Heart right ventricle (tissue), 16 donors: ENCODE measurements at regions not wholly inside any gene's neighbourhood (a gene's known extent, or its start where the extent isn't known, plus 50 kb on each side); places are given as distances from the start of the nearest gene placed in this dataset.
A peak's percentile ranks its signal among the peaks of the same experiment; 100 is the strongest.

ENCODE experiments used
- ATAC-seq, 8 donors: fragments of 200-7000 bp; cut with Tn5 transposase; one replicate each; pipeline ENCODE4 v1.9.1; 2020; ENCODE audit warnings: mild to moderate bottlenecking in 8 of 8, moderate library complexity in 8 of 8, moderate number of reproducible peaks in 1 of 8
- DNase-seq, 2 donors: peaks; one replicate each; pipeline ENCODE4 v3.0.0-alpha.2; 2020
- H3K27ac ChIP-seq, 10 donors: fragments of 200-600 bp; sonication (generic) in 2 of 10; one replicate each; pipeline versions ENCODE4 v1.5.0 to v1.8.0; 2020 to 2022; ENCODE audit warnings: mild to moderate bottlenecking in 3 of 10
- H3K27me3 ChIP-seq, 7 donors: fragments of 200-600 bp; one replicate each; pipeline ENCODE4 v1.8.0; 2021 to 2022; ENCODE audit warnings: mild to moderate bottlenecking in 2 of 7
- H3K36me3 ChIP-seq, 9 donors: fragments of 200-600 bp; sonication (generic) in 1 of 9; one replicate each; pipeline versions ENCODE4 v1.5.0 to v1.8.0; 2020 to 2022; ENCODE audit warnings: mild to moderate bottlenecking in 2 of 9
- H3K4me1 ChIP-seq, 9 donors: fragments of 200-600 bp; sonication (generic) in 1 of 9; one replicate each; pipeline versions ENCODE4 v1.5.0 to v1.8.0; 2020 to 2022; ENCODE audit warnings: mild to moderate bottlenecking in 4 of 9
- H3K4me3 ChIP-seq, 10 donors: fragments of 200-600 bp; sonication (generic) in 2 of 10; one replicate each; pipeline versions ENCODE4 v1.5.0 to v1.8.0; 2020 to 2022; ENCODE audit warnings: mild to moderate bottlenecking in 7 of 10, moderate library complexity in 2 of 10
- H3K9me3 ChIP-seq, 11 donors: fragments of 200-600 bp in 10 of 11; sonication (generic) in 2 of 11; one replicate each; pipeline versions ENCODE4 v1.5.0 to v1.8.0; 2013 to 2022; ENCODE audit warnings: mild to moderate bottlenecking in 2 of 11, control low read depth in 1 of 11, moderate library complexity in 1 of 11
- CTCF ChIP-seq, 9 donors: fragments of 200-600 bp; sonication (generic) in 2 of 9; IDR thresholded peaks; one replicate each; pipeline versions ENCODE4 v1.5.0 to v1.8.0; 2021 to 2022; ENCODE audit warnings: antibody characterized with exemption in 9 of 9, mild to moderate bottlenecking in 5 of 9, moderate library complexity in 1 of 9
- WGBS, 2 donors: extraction: QIAGEN DNeasy Blood & Tissue Kit; methylation state at CpG; one replicate each; pipeline ENCODE4 v1.1.7; 2013; ENCODE audit warnings: inconsistent platforms in 1 of 2; 5-methylcytosine and 5-hydroxymethylcytosine counted together
- intact Hi-C, 10 donors: fragments of 100-400 bp; cut with DNase I; formaldehyde crosslinking; loops; one replicate each; pipeline versions ENCODE4 v1.11.1 to v1.14.2; 2022
- donor health status: Arrhythmogenic right ventricular cardiomyopathy.
- donor health status: ischemic (EF 13 %, LVEDD 7.1; RV severe dilation, severe dysfunction).
- donor health status: healthy with polysubstance abuse.
- donor health status: DM: no; HTN: yes; CAD: no.
- donor health status: DM: no; HTN: no; CAD: no.
- donor health status: ischemic (EF 25% LVEDD 6.9; RV normal size, moderate dysfunction).
- donor health status: ischemic (EF 25% LVEDD 5.7; RV mildly dilated, moderate dysfunction).
- donor health status: healthy.
- donor health status: DM: yes; HTN: yes; CAD: no.
- donor health status: Ischemic cardiomyopathy.
- donor health status: ischemic (EF 35%, LVEDD 5.7; RV mildly dilated, moderate dysfunction).
- donor health status: nonischemic (EF 11% LVEDD 7.7; RV severe dilation, severe dysfunction).
- donor health status: DM: yes; HTN: yes; CAD: no.
- donor health status: PGD.
- donor health status: ischemic (EF 29% LVEDD 5.4; RV normal size, mild dysfunction).
- donor health status: nonischemic (EF 23%, LVEDD 6.1; RV moderate dilation, normal function).

GRCh38 chr18:71105078-71105819 is 816.4 kb downstream of the SOCS6 start:
- intact Hi-C loops: no loop called here
- peak overlapping the region in 7 of 10 donors; percentile 6 to 70 (median 55) for H3K27ac ChIP-seq
- H3K27me3 ChIP-seq: no peaks in the 10 kb centered on the region
- H3K9me3 ChIP-seq: no peaks in the 10 kb centered on the region
- TF ChIP-seq CTCF (IDR thresholded peaks at IDR 0.05): no peak
- DNase-seq: peak in 1 of 2 donors; percentile 5
- no peaks in the 10 kb centered on the region for H3K36me3 ChIP-seq
- 40 to 53% methylated on average over 6 of the region's 6 CpGs for WGBS, 2 donors
- H3K4me3 ChIP-seq: no peak overlapping the region
- peaks cover 0 to 12% (median 0%) of the 10 kb centered on the region in 9 donors for H3K4me1 ChIP-seq
- peak in 5 of 8 donors; percentile 28 to 59 (median 58) for ATAC-seq

- ATAC-seq (no peak), DNase-seq (no peak)
- no peaks in the 10 kb centered on the region for H3K4me1 ChIP-seq
- intact Hi-C loops: no loop called here
- no peak for TF ChIP-seq CTCF (IDR thresholded peaks at IDR 0.05)
- no peaks in the 10 kb centered on the region for H3K36me3 ChIP-seq
- no peak overlapping the region for H3K27ac ChIP-seq
- no peak overlapping the region for H3K4me3 ChIP-seq
- H3K9me3 ChIP-seq: no peaks in the 10 kb centered on the region
- H3K27me3 ChIP-seq: no peaks in the 10 kb centered on the region
- 54 to 71% methylated on average over 9 of the region's 9 CpGs for WGBS, 2 donors
These were observed 790.8 kb downstream of the SOCS6 start for GRCh38 chr18:71079606-71080005.

GRCh38 chr18:71077451-71077850 is 788.6 kb downstream of the SOCS6 start:
- Histone ChIP-seq H3K36me3 (no peaks in the 10 kb centered on the region), H3K27me3 (no peaks in the 10 kb centered on the region), H3K4me1 (no peaks in the 10 kb centered on the region), H3K9me3 (no peaks in the 10 kb centered on the region), H3K4me3 (no peak overlapping the region), H3K27ac (no peak overlapping the region)
- 56 to 60% methylated on average over 4 of the region's 4 CpGs for WGBS, 2 donors
- DNase-seq (no peak), ATAC-seq (no peak)
- intact Hi-C loops: no loop called here
- TF ChIP-seq CTCF (IDR thresholded peaks at IDR 0.05): no peak

GRCh38 chr18:71075147-71075546 is 786.3 kb downstream of the SOCS6 start:
- Histone ChIP-seq H3K27ac (no peak overlapping the region), H3K27me3 (no peaks in the 10 kb centered on the region)
- WGBS, 2 donors: 72% methylated on average over 3 of the region's 3 CpGs

More at GRCh38 chr18:71075147-71075546, 786.3 kb downstream of the SOCS6 start:
- DNase-seq (no peak), ATAC-seq (no peak)
- Histone ChIP-seq H3K9me3 (no peaks in the 10 kb centered on the region), H3K36me3 (no peaks in the 10 kb centered on the region), H3K4me1 (no peaks in the 10 kb centered on the region), H3K4me3 (no peak overlapping the region)
- intact Hi-C loops: no loop called here
- no peak for TF ChIP-seq CTCF (IDR thresholded peaks at IDR 0.05)
